ENCODE measurements at regions not wholly inside any gene's neighbourhood (a gene's known extent, or its start where the extent isn't known, plus 50 kb on each side); places are given as distances from the start of the nearest gene placed in this dataset.

DNA sequence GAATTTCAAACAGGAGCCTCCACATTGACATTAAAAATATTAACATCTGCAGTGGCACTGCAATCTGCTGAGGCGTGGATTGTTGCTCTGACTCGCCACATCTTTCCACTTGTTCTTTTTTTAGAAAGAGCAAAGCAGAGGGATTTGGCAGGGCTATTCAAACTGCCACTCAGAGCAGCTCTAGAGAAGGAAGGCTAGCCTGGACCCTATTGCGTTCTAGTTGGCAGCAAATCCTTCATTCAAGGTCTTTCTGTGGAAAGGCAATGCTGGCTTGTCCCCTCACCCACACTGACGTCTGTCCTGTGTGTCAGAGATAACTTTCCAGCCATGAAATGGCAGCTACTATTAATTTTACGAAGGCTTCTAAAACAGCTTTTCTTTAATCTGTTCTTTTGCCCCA is 483.2 kb upstream of the SGO1 start:
- DNase-seq = no peak
- Histone ChIP-seq H3K36me3 (ENCODE audit: control insufficient read depth, insufficient read depth, low read length) (no peaks in the 10 kb centered on the region), H3K4me3 (ENCODE audit: low read depth, low read length) (no peak overlapping the region), H3K4me1 (no peaks in the 10 kb centered on the region), H3K9me3 (no peaks in the 10 kb centered on the region), H3K27me3 (replicated peaks; ENCODE audit: control insufficient read depth, insufficient read depth, low read length) (no peaks in the 10 kb centered on the region)
- H3K27ac Mint-ChIP-seq (ENCODE audit: unreplicated experiment) = no peak overlapping the region
- BruUV-seq (replicated peaks) = no TSS peak
- intact Hi-C loops (cut with micrococcal nuclease; ENCODE audit: unreplicated experiment) = loop anchor here (2.0 kb wide), 2 partner anchors 156 to 328 kb away; no protein-coding TSS in a partner anchor
- H3K27me3 Mint-ChIP-seq (ENCODE audit: insufficient read depth, unreplicated experiment) = peaks cover 6% of the 10 kb centered on the region
- no peaks in the 10 kb centered on the region for H3K36me3 Mint-ChIP-seq (ENCODE audit: insufficient read depth, unreplicated experiment)
- H3K9me3 Mint-ChIP-seq (ENCODE audit: unreplicated experiment) = no peaks in the 10 kb centered on the region
- TF ChIP-seq CTCF (IDR thresholded peaks at IDR 0.05; ENCODE audit: insufficient read depth in 1 of 2, low read depth in 1 of 2, low read length in 1 of 2, severe bottlenecking in 1 of 2, unreplicated experiment in 1 of 2) = no peak
- no peaks in the 10 kb centered on the region for H3K4me1 Mint-ChIP-seq (ENCODE audit: low read depth, unreplicated experiment)
- CTCF ChIA-PET = no interaction called here
- H3K4me3 Mint-ChIP-seq (ENCODE audit: unreplicated experiment) = no peak overlapping the region
- POLR2A ChIA-PET = no interaction called here

GRCh38 chr3:20668411-20668810 is 482.4 kb upstream of the SGO1 start:
- TF ChIP-seq CTCF (IDR thresholded peaks at IDR 0.05; ENCODE audit: insufficient read depth in 1 of 2, low read depth in 1 of 2, low read length in 1 of 2, severe bottlenecking in 1 of 2, unreplicated experiment in 1 of 2) = peak in 1 of 2 experiments; percentile 35
- peak; percentile 30 for DNase-seq
- Histone ChIP-seq H3K4me3 (ENCODE audit: low read depth, low read length) (no peak overlapping the region), H3K36me3 (ENCODE audit: control insufficient read depth, insufficient read depth, low read length) (no peaks in the 10 kb centered on the region), H3K27me3 (replicated peaks; ENCODE audit: control insufficient read depth, insufficient read depth, low read length) (no peaks in the 10 kb centered on the region), H3K9me3 (no peaks in the 10 kb centered on the region), H3K4me1 (no peaks in the 10 kb centered on the region)
- Mint-ChIP-seq H3K36me3 (ENCODE audit: insufficient read depth, unreplicated experiment) (no peaks in the 10 kb centered on the region), H3K4me1 (ENCODE audit: low read depth, unreplicated experiment) (no peaks in the 10 kb centered on the region), H3K27me3 (ENCODE audit: insufficient read depth, unreplicated experiment) (peaks cover 6% of the 10 kb centered on the region), H3K4me3 (ENCODE audit: unreplicated experiment) (no peak overlapping the region), H3K27ac (ENCODE audit: unreplicated experiment) (no peak overlapping the region), H3K9me3 (ENCODE audit: unreplicated experiment) (no peaks in the 10 kb centered on the region)
- ChIA-PET POLR2A (no interaction called here), CTCF (no interaction called here)
- intact Hi-C loops (cut with micrococcal nuclease; ENCODE audit: unreplicated experiment) = loop anchor here (1.0 to 2.0 kb wide), 3 partner anchors 156 to 443 kb away; no protein-coding TSS in a partner anchor
- no TSS peak for BruUV-seq (replicated peaks)

DNA sequence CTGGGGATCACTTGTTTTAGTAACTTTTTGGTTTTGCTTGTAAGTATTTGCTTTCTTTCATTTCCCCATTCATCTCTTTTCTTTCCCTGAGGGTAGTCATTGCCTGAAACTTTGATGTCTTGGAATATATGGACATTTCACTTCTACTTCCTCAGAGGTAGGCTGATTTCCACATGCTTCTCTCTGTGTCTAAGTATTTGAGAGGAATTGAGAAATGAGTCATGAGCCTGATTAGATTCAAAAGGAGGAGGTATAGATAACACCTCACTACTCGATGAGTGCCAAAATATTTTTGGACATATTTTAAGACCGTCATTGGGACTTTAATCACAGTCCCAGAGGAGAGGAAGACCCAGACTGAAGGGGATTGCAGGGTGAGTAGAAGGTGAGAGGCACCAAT is 480.1 kb upstream of the SGO1 start:
- H3K4me1 Mint-ChIP-seq (ENCODE audit: low read depth, unreplicated experiment) = no peaks in the 10 kb centered on the region
- H3K36me3 Mint-ChIP-seq (ENCODE audit: insufficient read depth, unreplicated experiment) = no peaks in the 10 kb centered on the region
- no TSS peak for BruUV-seq (replicated peaks)

More for the DNA sequence above, 480.1 kb upstream of the SGO1 start:
- no peaks in the 10 kb centered on the region for H3K9me3 Mint-ChIP-seq (ENCODE audit: unreplicated experiment)
- intact Hi-C loops (cut with micrococcal nuclease; ENCODE audit: unreplicated experiment) = no loop called here
- Histone ChIP-seq H3K36me3 (ENCODE audit: control insufficient read depth, insufficient read depth, low read length) (no peaks in the 10 kb centered on the region), H3K27me3 (replicated peaks; ENCODE audit: control insufficient read depth, insufficient read depth, low read length) (no peaks in the 10 kb centered on the region), H3K4me1 (no peaks in the 10 kb centered on the region), H3K4me3 (ENCODE audit: low read depth, low read length) (no peak overlapping the region), H3K9me3 (no peaks in the 10 kb centered on the region)
- ChIA-PET POLR2A (no interaction called here), CTCF (no interaction called here)
- no peak overlapping the region for H3K27ac Mint-ChIP-seq (ENCODE audit: unreplicated experiment)
- no peak for TF ChIP-seq CTCF (IDR thresholded peaks at IDR 0.05; ENCODE audit: insufficient read depth in 1 of 2, low read depth in 1 of 2, low read length in 1 of 2, severe bottlenecking in 1 of 2, unreplicated experiment in 1 of 2)
- no peak overlapping the region for H3K4me3 Mint-ChIP-seq (ENCODE audit: unreplicated experiment)
- H3K27me3 Mint-ChIP-seq (ENCODE audit: insufficient read depth, unreplicated experiment) = peaks cover 6% of the 10 kb centered on the region
- DNase-seq = no peak

Data from Caco-2 (cell line).